Endothelial cell of umbilical vein (primary cell): ENCODE measurements at regions not wholly inside any gene's neighbourhood (a gene's known extent, or its start where the extent isn't known, plus 50 kb on each side); places are given as distances from the start of the nearest gene placed in this dataset.

ENCODE experiments used
- BruUV-seq: library from RNA; stranded (reverse); fragments of 400-500 nt; replicated peaks from 2 replicates; lab custom pipeline; 2021; lab: Mats Ljungman, UMichigan
- CTCF ChIA-PET: fragments of 300-600, 350-600 bp; sonication (Branson Sonifier 250); formaldehyde crosslinking; loops from one replicate; lab custom pipeline; 2021; ENCODE audit warnings: antibody characterized with exemption, inconsistent platforms; lab: Charles Lee
- POLR2A ChIA-PET: fragments of 300-600, 350-600 bp; sonication (Branson Sonifier 250); formaldehyde crosslinking; loops from one replicate; lab custom pipeline; 2021; ENCODE audit warnings: antibody characterized with exemption, inconsistent platforms; lab: Charles Lee
- DNase-seq: peaks from one replicate; pipeline ENCODE4 v3.0.0-alpha.2; 2011; ENCODE audit warnings: low read depth, low spot score
- FAIRE-seq: peaks from 2 replicates; lab custom pipeline; 2011; peaks lifted over from hg19 to GRCh38; lab: Jason Lieb, UNC
- H2AFZ ChIP-seq: 2 replicates; pipeline ENCODE4 v1.6.0; 2012; ENCODE audit warnings: low read depth, low read length, control low read depth, inconsistent platforms
- H3K27ac ChIP-seq: 2 replicates; pipeline ENCODE4 v1.5.1; 2011; ENCODE audit warnings: low read depth, mild to moderate bottlenecking, control low read depth, low read length, moderate library complexity; ENCODE audit not compliant: insufficient read depth
- H3K27me3 ChIP-seq, 2 experiments: 2 replicates each; pipeline versions ENCODE4 v1.6.0 to v1.6.1; 2011; ENCODE audit warnings: low read length in 2 of 2, mixed read lengths in 1 of 2; ENCODE audit not compliant: control insufficient read depth in 2 of 2, insufficient read depth in 2 of 2
- H3K36me3 ChIP-seq, 2 experiments: 2 replicates in 1 of 2; 3 replicates in 1 of 2; pipeline ENCODE4 v1.5.1; 2011; ENCODE audit warnings: low read length in 2 of 2, mild to moderate bottlenecking in 1 of 2, moderate library complexity in 1 of 2; ENCODE audit not compliant: control insufficient read depth in 2 of 2, insufficient read depth in 2 of 2; ENCODE audit errors: extremely low read depth in 1 of 2
- H3K4me1 ChIP-seq: 3 replicates; pipeline ENCODE4 v1.5.1; 2011; ENCODE audit warnings: mild to moderate bottlenecking, low read length; ENCODE audit not compliant: control insufficient read depth, insufficient read depth; ENCODE audit errors: extremely low read depth
- H3K4me2 ChIP-seq: 2 replicates; pipeline ENCODE4 v1.6.1; 2011; ENCODE audit warnings: low read length, control low read depth, mixed read lengths; ENCODE audit not compliant: insufficient read depth
- H3K4me3 ChIP-seq, 3 experiments: fragments of 200-600 bp in 1 of 3; sonication (generic), shearing (Covaris generic) in 1 of 3; replicated peaks in 1 of 3; 2 replicates each; pipeline ENCODE4 v1.5.1; 2011 to 2016; ENCODE audit warnings: control low read depth in 3 of 3, low read length in 3 of 3, mild to moderate bottlenecking in 2 of 3, inconsistent platforms in 1 of 3, low read depth in 1 of 3, moderate library complexity in 1 of 3; ENCODE audit not compliant: insufficient read depth in 1 of 3
- H3K79me2 ChIP-seq: 2 replicates; pipeline ENCODE4 v1.6.0; 2012; ENCODE audit warnings: low read length, inconsistent platforms; ENCODE audit not compliant: control insufficient read depth, insufficient read depth
- H3K9ac ChIP-seq: replicated peaks from 2 replicates; pipeline ENCODE3; 2011; ENCODE audit warnings: low read length, control low read depth; ENCODE audit not compliant: insufficient read depth; ENCODE audit errors: extremely low read depth
- H3K9me1 ChIP-seq: replicated peaks from 3 replicates; pipeline ENCODE4 v1.6.0; 2011; ENCODE audit warnings: mild to moderate bottlenecking, low read length; ENCODE audit not compliant: control insufficient read depth, insufficient read depth; ENCODE audit errors: extremely low read depth
- H3K9me3 ChIP-seq: replicated peaks from 2 replicates; pipeline ENCODE4 v1.5.1; 2012; ENCODE audit warnings: low read length, inconsistent platforms; ENCODE audit not compliant: control insufficient read depth, insufficient read depth
- H4K20me1 ChIP-seq: replicated peaks from 2 replicates; pipeline ENCODE3; 2011; ENCODE audit warnings: mild to moderate bottlenecking, low read length; ENCODE audit not compliant: control insufficient read depth, insufficient read depth; ENCODE audit errors: extremely low read depth
- CTCF ChIP-seq, 2 donors: IDR thresholded peaks; 1 replicate in 1 of 2; 2 replicates in 1 of 2; pipeline ENCODE4 v1.5.1; 2011; ENCODE audit warnings: low read length in 2 of 2, mild to moderate bottlenecking in 2 of 2, moderate library complexity in 2 of 2, control low read depth in 1 of 2, inconsistent platforms in 1 of 2, low read depth in 1 of 2; ENCODE audit not compliant: insufficient read depth in 1 of 2; ENCODE audit errors: extremely low read depth in 1 of 2
- EZH2 ChIP-seq: IDR thresholded peaks from 2 replicates; pipeline ENCODE4 v1.6.1; 2012; ENCODE audit warnings: borderline replicate concordance, low read depth, mild to moderate bottlenecking, moderate library complexity, low read length, inconsistent platforms; ENCODE audit not compliant: severe bottlenecking
- FOS ChIP-seq: IDR thresholded peaks from 2 replicates; pipeline ENCODE4 v1.6.1; 2011; ENCODE audit warnings: mild to moderate bottlenecking, low read length, moderate library complexity, borderline replicate concordance; ENCODE audit not compliant: insufficient read depth
- GATA2 ChIP-seq: IDR thresholded peaks from 2 replicates; pipeline ENCODE4 v1.7.0; 2011; ENCODE audit warnings: low read depth, mild to moderate bottlenecking, moderate library complexity, mixed read lengths, low read length; ENCODE audit not compliant: insufficient read length, insufficient read depth
- JUN ChIP-seq: IDR thresholded peaks from 2 replicates; pipeline ENCODE4 v1.6.1; 2011; ENCODE audit warnings: borderline replicate concordance, low read depth; ENCODE audit not compliant: insufficient read length, insufficient read depth
- MAX ChIP-seq: IDR thresholded peaks from 2 replicates; pipeline ENCODE4 v1.6.1; 2011; ENCODE audit not compliant: insufficient read depth, insufficient read length
- MYC ChIP-seq: IDR thresholded peaks from one replicate; pipeline ENCODE4 v1.6.1; 2011; ENCODE audit warnings: mild to moderate bottlenecking, low read depth, low read length
- POLR2A ChIP-seq: IDR thresholded peaks from 2 replicates; pipeline ENCODE4 v1.6.1; 2012; ENCODE audit warnings: low read depth, mild to moderate bottlenecking, control low read depth, low read length
- POLR2AphosphoS5 ChIP-seq: IDR thresholded peaks from 2 replicates; pipeline ENCODE4 v1.6.1; 2012; ENCODE audit warnings: low read depth, mild to moderate bottlenecking, control low read depth, low read length, moderate library complexity; ENCODE audit not compliant: insufficient read depth
- dilution Hi-C: fragments of 300-500 bp; cut with MboI; formaldehyde crosslinking; loops from one replicate; pipeline ENCODE4 v1.15.0; 2019; ENCODE audit warnings: low sequenced_read_pairs; ENCODE audit not compliant: extremely low pct_ligation_motif_present
- intact Hi-C: fragments of 100-400 bp; cut with micrococcal nuclease; formaldehyde crosslinking; loops from one replicate; pipeline ENCODE4 v1.10.0; 2022

- H3K4me1 ChIP-seq: no peaks in the 10 kb centered on the region
- FAIRE-seq (no peak), DNase-seq (no peak)
- no peak overlapping the region for H3K4me3 ChIP-seq
- ChIA-PET POLR2A (no interaction called here), CTCF (no interaction called here)
- BruUV-seq: no TSS peak
- H3K9me1 ChIP-seq: no peaks in the 10 kb centered on the region
- no peaks in the 10 kb centered on the region for H3K9me3 ChIP-seq
- intact Hi-C loops: loop anchor here (10.0 kb wide), 1 partner anchor 601 kb away; no protein-coding TSS in a partner anchor
- H3K4me2 ChIP-seq: no peak overlapping the region
- H4K20me1 ChIP-seq: no peaks in the 10 kb centered on the region
- H3K9ac ChIP-seq: no peak overlapping the region
- H3K27me3 ChIP-seq: no peaks in the 10 kb centered on the region
- TF ChIP-seq GATA2: no peak
- TF ChIP-seq POLR2AphosphoS5: no peak
- TF ChIP-seq JUN: no peak
- no peak for TF ChIP-seq MAX
- TF ChIP-seq MYC: no peak
- TF ChIP-seq FOS: no peak
- TF ChIP-seq CTCF (IDR thresholded peaks at IDR 0.05; ENCODE audit: extremely low read depth in 1 of 2, insufficient read depth in 1 of 2, low read depth in 1 of 2, low read length in 2 of 2): no peak
- no peak for TF ChIP-seq EZH2
- no peak for TF ChIP-seq POLR2A
- H3K27ac ChIP-seq: no peak overlapping the region
- H3K79me2 ChIP-seq: no peaks in the 10 kb centered on the region
- no peak overlapping the region for H2AFZ ChIP-seq
- no peaks in the 10 kb centered on the region for H3K36me3 ChIP-seq
- dilution Hi-C loops: no loop called here
Observed at GRCh38 chr4:11155208-11155867, 273.4 kb downstream of the HS3ST1 start.
